ENCODE measurements at regions not wholly inside any gene's neighbourhood (a gene's known extent, or its start where the extent isn't known, plus 50 kb on each side); places are given as distances from the start of the nearest gene placed in this dataset.
"Not testable (repeated sequence)": the region's sequence is repeated elsewhere in the genome, so short reads cannot be mapped to it uniquely, and the experiment has no call there.

GRCh38 chr6:135115834-135116233 is 61.2 kb upstream of the HBS1L start:
- TF ChIP-seq CTCF (IDR thresholded peaks at IDR 0.05; ENCODE audit: extremely low read depth, low read depth, low read length), result no peak
- DNase-seq (ENCODE audit: insufficient read length, low spot score, missing footprints), result no peak
- H3K27ac ChIP-seq (ENCODE audit: low read depth, low read length), result no peak overlapping the region
- no peak overlapping the region for H3K4me3 ChIP-seq (ENCODE audit: insufficient read depth, low read length)
- H3K79me2 ChIP-seq (ENCODE audit: insufficient read depth, low read length), result no peaks in the 10 kb centered on the region
- peaks cover 54% of the 10 kb centered on the region for H3K27me3 ChIP-seq (ENCODE audit: insufficient read depth, low read length)
- H3K4me2 ChIP-seq (ENCODE audit: insufficient read depth, low read length), result no peak overlapping the region
- H2AFZ ChIP-seq (ENCODE audit: low read length), result no peak overlapping the region
- H4K20me1 ChIP-seq (ENCODE audit: insufficient read depth, low read length), result no peaks in the 10 kb centered on the region
- H3K36me3 ChIP-seq (ENCODE audit: insufficient read depth, low read length), result no peaks in the 10 kb centered on the region
- no peaks in the 10 kb centered on the region for H3K4me1 ChIP-seq (ENCODE audit: insufficient read depth, low read length)
- H3K9me3 ChIP-seq (ENCODE audit: low read depth, low read length), result no peaks in the 10 kb centered on the region

GRCh38 chr6:135115411-135115810 is 60.8 kb upstream of the HBS1L start:
- no peak for DNase-seq (ENCODE audit: insufficient read length, low spot score, missing footprints)
- Histone ChIP-seq H3K4me3 (ENCODE audit: insufficient read depth, low read length) (no peak overlapping the region), H3K27ac (ENCODE audit: low read depth, low read length) (no peak overlapping the region), H2AFZ (ENCODE audit: low read length) (no peak overlapping the region), H3K4me1 (ENCODE audit: insufficient read depth, low read length) (no peaks in the 10 kb centered on the region), H3K79me2 (ENCODE audit: insufficient read depth, low read length) (no peaks in the 10 kb centered on the region), H3K9me3 (ENCODE audit: low read depth, low read length) (no peaks in the 10 kb centered on the region), H3K27me3 (ENCODE audit: insufficient read depth, low read length) (peaks cover 54% of the 10 kb centered on the region), H3K4me2 (ENCODE audit: insufficient read depth, low read length) (no peak overlapping the region), H3K36me3 (ENCODE audit: insufficient read depth, low read length) (no peaks in the 10 kb centered on the region), H4K20me1 (ENCODE audit: insufficient read depth, low read length) (no peaks in the 10 kb centered on the region)
- no peak for TF ChIP-seq CTCF (IDR thresholded peaks at IDR 0.05; ENCODE audit: extremely low read depth, low read depth, low read length)

- Histone ChIP-seq H3K9me3 (ENCODE audit: low read depth, low read length) (no peaks in the 10 kb centered on the region), H4K20me1 (ENCODE audit: insufficient read depth, low read length) (no peaks in the 10 kb centered on the region), H3K27ac (ENCODE audit: low read depth, low read length) (no peak overlapping the region), H3K4me3 (ENCODE audit: insufficient read depth, low read length) (no peak overlapping the region), H3K79me2 (ENCODE audit: insufficient read depth, low read length) (no peaks in the 10 kb centered on the region), H2AFZ (ENCODE audit: low read length) (no peak overlapping the region), H3K4me2 (ENCODE audit: insufficient read depth, low read length) (no peak overlapping the region), H3K36me3 (ENCODE audit: insufficient read depth, low read length) (no peaks in the 10 kb centered on the region), H3K4me1 (ENCODE audit: insufficient read depth, low read length) (no peaks in the 10 kb centered on the region), H3K27me3 (ENCODE audit: insufficient read depth, low read length) (peaks cover 58% of the 10 kb centered on the region)
- no peak for DNase-seq (ENCODE audit: insufficient read length, low spot score, missing footprints)
- no peak for TF ChIP-seq CTCF (IDR thresholded peaks at IDR 0.05; ENCODE audit: extremely low read depth, low read depth, low read length)
Observed at GRCh38 chr6:135114355-135115145, 59.9 kb upstream of the HBS1L start.

GRCh38 chr6:135113860-135114259 is 59.2 kb upstream of the HBS1L start:
- Histone ChIP-seq H3K4me1 (ENCODE audit: insufficient read depth, low read length) (no peaks in the 10 kb centered on the region), H3K79me2 (ENCODE audit: insufficient read depth, low read length) (no peaks in the 10 kb centered on the region), H2AFZ (ENCODE audit: low read length) (no peak overlapping the region), H3K9me3 (ENCODE audit: low read depth, low read length) (no peaks in the 10 kb centered on the region), H3K27me3 (ENCODE audit: insufficient read depth, low read length) (peaks cover 53% of the 10 kb centered on the region), H3K4me3 (ENCODE audit: insufficient read depth, low read length) (no peak overlapping the region), H3K36me3 (ENCODE audit: insufficient read depth, low read length) (no peaks in the 10 kb centered on the region), H4K20me1 (ENCODE audit: insufficient read depth, low read length) (no peaks in the 10 kb centered on the region), H3K4me2 (ENCODE audit: insufficient read depth, low read length) (no peak overlapping the region), H3K27ac (ENCODE audit: low read depth, low read length) (no peak overlapping the region)
- no peak for DNase-seq (ENCODE audit: insufficient read length, low spot score, missing footprints)
- TF ChIP-seq CTCF (IDR thresholded peaks at IDR 0.05; ENCODE audit: extremely low read depth, low read depth, low read length), result no peak

GRCh38 chr6:135112951-135113350 is 58.3 kb upstream of the HBS1L start:
- not testable (repeated sequence) for H2AFZ ChIP-seq (ENCODE audit: low read length); H3K79me2 ChIP-seq (ENCODE audit: insufficient read depth, low read length); H3K9me3 ChIP-seq (ENCODE audit: low read depth, low read length); H3K4me2 ChIP-seq (ENCODE audit: insufficient read depth, low read length); H3K4me3 ChIP-seq (ENCODE audit: insufficient read depth, low read length); H3K36me3 ChIP-seq (ENCODE audit: insufficient read depth, low read length); H4K20me1 ChIP-seq (ENCODE audit: insufficient read depth, low read length); DNase-seq (ENCODE audit: insufficient read length, low spot score, missing footprints); H3K4me1 ChIP-seq (ENCODE audit: insufficient read depth, low read length); H3K27ac ChIP-seq (ENCODE audit: low read depth, low read length)
- peaks cover 44% of the 10 kb centered on the region for H3K27me3 ChIP-seq (ENCODE audit: insufficient read depth, low read length)

GRCh38 chr6:135110261-135110781 is 55.7 kb upstream of the HBS1L start:
- not testable (repeated sequence) for H3K36me3 ChIP-seq (ENCODE audit: insufficient read depth, low read length); H3K9me3 ChIP-seq (ENCODE audit: low read depth, low read length); DNase-seq (ENCODE audit: insufficient read length, low spot score, missing footprints); H3K4me2 ChIP-seq (ENCODE audit: insufficient read depth, low read length); H2AFZ ChIP-seq (ENCODE audit: low read length); H4K20me1 ChIP-seq (ENCODE audit: insufficient read depth, low read length); H3K27ac ChIP-seq (ENCODE audit: low read depth, low read length); H3K4me3 ChIP-seq (ENCODE audit: insufficient read depth, low read length); H3K79me2 ChIP-seq (ENCODE audit: insufficient read depth, low read length); H3K4me1 ChIP-seq (ENCODE audit: insufficient read depth, low read length)
- peaks cover 42% of the 10 kb centered on the region for H3K27me3 ChIP-seq (ENCODE audit: insufficient read depth, low read length)
